ENCODE measurements at regions not wholly inside any gene's neighbourhood (a gene's known extent, or its start where the extent isn't known, plus 50 kb on each side); places are given as distances from the start of the nearest gene placed in this dataset.
"Not testable (repeated sequence)": the region's sequence is repeated elsewhere in the genome, so short reads cannot be mapped to it uniquely, and the experiment has no call there.

DNA sequence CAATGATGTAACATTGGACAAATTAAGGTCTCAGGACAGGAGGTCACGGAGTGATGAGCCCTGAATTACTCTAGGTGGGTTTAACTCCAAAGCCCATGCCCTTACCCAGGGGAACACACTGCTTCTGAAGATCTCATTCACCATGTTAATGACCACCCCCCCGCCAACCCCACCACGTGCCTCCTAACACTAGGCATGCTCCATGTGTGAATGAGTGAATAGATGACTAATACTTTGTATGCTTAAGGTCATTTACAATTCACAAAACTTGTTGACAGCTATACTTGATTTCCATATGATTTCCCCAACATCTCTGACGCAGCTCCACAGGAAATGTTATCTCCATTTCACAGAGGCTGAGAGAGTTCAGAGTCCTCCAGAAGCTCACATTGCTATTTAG lies 184.9 kb downstream of the ZNF92 start:
- DNase-seq (ENCODE audit: low spot score); H3K27ac Mint-ChIP-seq (ENCODE audit: unreplicated experiment); H3K36me3 Mint-ChIP-seq (ENCODE audit: low read depth, unreplicated experiment); H3K9me3 Mint-ChIP-seq (ENCODE audit: unreplicated experiment); H3K4me1 Mint-ChIP-seq (ENCODE audit: unreplicated experiment); H3K27me3 Mint-ChIP-seq (ENCODE audit: unreplicated experiment); H3K4me3 Mint-ChIP-seq (ENCODE audit: unreplicated experiment): not testable (repeated sequence)

DNA sequence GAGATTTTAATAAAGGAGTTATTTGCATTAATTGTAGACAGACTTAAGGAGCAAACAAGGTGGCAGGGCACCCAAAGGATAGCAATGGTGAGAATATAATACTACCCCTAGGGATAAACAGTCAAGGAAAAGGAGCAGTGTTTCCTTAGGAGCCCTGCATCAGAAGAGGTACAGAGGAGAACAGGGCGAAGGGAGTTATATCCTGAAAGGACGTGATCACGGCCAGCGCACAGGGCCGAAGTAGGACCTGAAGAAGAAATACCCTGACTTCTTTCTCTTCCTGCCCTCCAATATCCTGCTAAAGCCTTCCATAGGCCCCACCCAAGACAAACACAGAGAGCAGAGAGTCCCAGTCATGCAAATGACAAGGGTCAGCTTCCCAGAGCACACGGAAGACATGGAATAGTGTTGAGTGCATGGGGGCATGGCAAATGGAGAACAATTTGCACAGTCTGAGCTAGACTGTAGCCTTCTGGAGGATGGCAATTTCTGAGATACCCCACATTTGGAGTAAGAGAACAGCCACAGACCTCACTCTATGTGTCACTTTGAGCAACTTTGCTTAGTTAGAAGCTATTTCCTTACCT lies 188.2 kb downstream of the ZNF92 start:
- H3K4me3 Mint-ChIP-seq (ENCODE audit: unreplicated experiment); H3K36me3 Mint-ChIP-seq (ENCODE audit: low read depth, unreplicated experiment): not testable (repeated sequence)

DNA sequence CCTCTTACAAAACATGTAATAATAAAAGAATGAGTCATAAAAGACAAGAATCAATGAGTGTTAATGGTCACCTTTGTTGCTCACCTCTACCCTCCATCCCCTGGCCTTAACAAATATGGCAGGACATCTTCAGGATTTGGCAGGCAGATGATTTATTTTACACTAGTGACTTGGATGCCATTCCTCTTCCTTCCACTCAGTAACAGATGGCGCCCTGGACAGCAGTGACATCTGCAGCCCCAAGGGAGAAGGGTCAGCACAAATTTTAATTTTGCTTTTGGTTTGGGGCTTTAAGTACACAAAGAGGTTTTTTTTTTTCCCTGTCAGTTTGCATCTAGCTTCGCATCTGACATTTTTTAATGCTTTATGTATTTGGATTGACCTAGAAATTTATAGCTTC lies 188.9 kb downstream of the ZNF92 start:
- not testable (repeated sequence) for H3K4me1 Mint-ChIP-seq (ENCODE audit: unreplicated experiment); H3K27me3 Mint-ChIP-seq (ENCODE audit: unreplicated experiment); H3K9me3 Mint-ChIP-seq (ENCODE audit: unreplicated experiment); H3K4me3 Mint-ChIP-seq (ENCODE audit: unreplicated experiment); H3K27ac Mint-ChIP-seq (ENCODE audit: unreplicated experiment); H3K36me3 Mint-ChIP-seq (ENCODE audit: low read depth, unreplicated experiment)
- DNase-seq (ENCODE audit: low spot score): peak; percentile 41

More for the DNA sequence above, 188.2 kb downstream of the ZNF92 start:
- H3K9me3 Mint-ChIP-seq (ENCODE audit: unreplicated experiment); H3K4me1 Mint-ChIP-seq (ENCODE audit: unreplicated experiment); H3K27ac Mint-ChIP-seq (ENCODE audit: unreplicated experiment); DNase-seq (ENCODE audit: low spot score); H3K27me3 Mint-ChIP-seq (ENCODE audit: unreplicated experiment): not testable (repeated sequence)

DNA sequence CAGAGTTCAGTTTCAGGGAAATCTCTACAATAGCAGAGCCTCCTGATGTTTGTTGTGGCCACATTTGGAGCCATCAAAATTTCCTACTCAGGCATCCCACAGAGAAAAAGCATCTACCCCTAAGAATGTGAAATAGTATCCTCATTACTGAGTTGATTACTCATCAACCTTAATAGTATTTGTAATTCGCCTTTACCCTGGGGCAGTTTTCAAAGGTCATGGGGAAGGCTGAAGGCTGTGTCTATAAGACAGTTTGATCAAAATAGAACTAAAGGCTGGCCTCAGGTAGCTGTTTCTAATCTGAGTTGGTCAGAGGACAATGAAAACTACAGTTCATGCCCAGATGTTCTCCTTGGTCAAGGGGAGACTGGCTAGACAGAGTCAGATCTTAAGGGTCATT lies 189.7 kb downstream of the ZNF92 start:
- not testable (repeated sequence) for H3K4me1 Mint-ChIP-seq (ENCODE audit: unreplicated experiment); H3K36me3 Mint-ChIP-seq (ENCODE audit: low read depth, unreplicated experiment); DNase-seq (ENCODE audit: low spot score); H3K4me3 Mint-ChIP-seq (ENCODE audit: unreplicated experiment); H3K27ac Mint-ChIP-seq (ENCODE audit: unreplicated experiment); H3K27me3 Mint-ChIP-seq (ENCODE audit: unreplicated experiment); H3K9me3 Mint-ChIP-seq (ENCODE audit: unreplicated experiment)

DNA sequence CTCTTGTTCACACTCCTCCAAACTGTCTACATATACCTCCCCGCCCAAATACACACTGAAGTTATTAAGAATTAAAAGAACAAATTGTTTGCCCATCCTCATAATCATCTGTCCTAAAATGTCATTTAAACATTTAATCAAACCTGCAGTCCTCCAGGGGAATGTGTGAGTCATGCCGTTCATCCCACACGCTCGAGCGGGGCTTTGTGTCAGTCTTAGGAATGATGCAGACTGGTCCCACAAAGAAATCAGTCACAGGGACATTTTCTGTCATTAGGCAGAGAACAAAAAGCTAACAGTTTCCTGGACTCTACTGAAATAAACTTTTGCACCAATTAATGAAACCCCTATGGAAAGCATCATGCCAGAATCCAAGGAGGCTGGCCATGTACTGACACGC lies 194.6 kb downstream of the ZNF92 start:
- not testable (repeated sequence) for H3K4me1 Mint-ChIP-seq (ENCODE audit: unreplicated experiment); H3K36me3 Mint-ChIP-seq (ENCODE audit: low read depth, unreplicated experiment); H3K4me3 Mint-ChIP-seq (ENCODE audit: unreplicated experiment); H3K9me3 Mint-ChIP-seq (ENCODE audit: unreplicated experiment); H3K27me3 Mint-ChIP-seq (ENCODE audit: unreplicated experiment); DNase-seq (ENCODE audit: low spot score); H3K27ac Mint-ChIP-seq (ENCODE audit: unreplicated experiment)

DNA sequence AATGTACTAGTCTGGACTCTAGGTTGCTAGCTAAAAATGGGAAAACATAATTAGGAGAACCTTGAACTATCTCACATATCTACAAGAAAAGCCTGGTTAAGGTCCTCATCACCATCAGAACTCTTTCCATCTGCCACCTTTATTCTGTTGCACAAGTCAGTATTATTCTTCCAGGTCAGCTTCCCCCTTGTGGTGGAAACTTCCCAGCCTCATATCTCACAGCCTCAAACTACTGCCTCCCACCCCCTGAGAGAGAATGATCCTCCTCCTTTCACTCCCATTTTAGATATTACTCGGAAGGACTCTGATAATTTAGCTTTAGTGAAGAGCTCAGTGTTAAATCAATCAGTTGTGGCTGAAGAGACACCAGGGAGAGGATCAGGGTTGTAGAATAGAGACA lies 197.3 kb downstream of the ZNF92 start:
- not testable (repeated sequence) for H3K4me1 Mint-ChIP-seq (ENCODE audit: unreplicated experiment); H3K4me3 Mint-ChIP-seq (ENCODE audit: unreplicated experiment); DNase-seq (ENCODE audit: low spot score); H3K9me3 Mint-ChIP-seq (ENCODE audit: unreplicated experiment); H3K27ac Mint-ChIP-seq (ENCODE audit: unreplicated experiment); H3K27me3 Mint-ChIP-seq (ENCODE audit: unreplicated experiment); H3K36me3 Mint-ChIP-seq (ENCODE audit: low read depth, unreplicated experiment)

DNA sequence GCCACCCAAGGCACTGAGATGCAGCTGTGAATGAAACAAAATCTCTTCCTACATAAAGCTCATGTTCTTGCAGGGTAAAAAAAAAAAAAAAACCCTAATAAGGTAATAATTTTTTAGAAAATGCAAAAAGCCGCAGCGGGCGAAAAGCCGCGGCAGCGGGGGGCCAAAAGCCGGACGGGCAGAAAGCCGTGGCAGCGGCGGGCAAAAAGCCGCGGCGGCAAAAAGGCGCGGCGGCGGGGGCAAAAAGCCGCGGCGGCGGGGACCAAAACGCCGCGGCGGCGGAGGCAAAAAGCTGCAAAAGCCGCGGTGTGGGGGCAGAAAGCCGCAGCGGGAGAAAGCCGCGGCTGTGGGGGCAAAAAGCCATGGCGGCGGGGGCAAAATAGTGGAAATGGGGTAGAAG lies 198.9 kb downstream of the ZNF92 start:
- H3K36me3 Mint-ChIP-seq (ENCODE audit: low read depth, unreplicated experiment); H3K9me3 Mint-ChIP-seq (ENCODE audit: unreplicated experiment); H3K27me3 Mint-ChIP-seq (ENCODE audit: unreplicated experiment); H3K27ac Mint-ChIP-seq (ENCODE audit: unreplicated experiment); H3K4me3 Mint-ChIP-seq (ENCODE audit: unreplicated experiment); H3K4me1 Mint-ChIP-seq (ENCODE audit: unreplicated experiment): not testable (repeated sequence)
- DNase-seq (ENCODE audit: low spot score): peak; percentile 11

DNA sequence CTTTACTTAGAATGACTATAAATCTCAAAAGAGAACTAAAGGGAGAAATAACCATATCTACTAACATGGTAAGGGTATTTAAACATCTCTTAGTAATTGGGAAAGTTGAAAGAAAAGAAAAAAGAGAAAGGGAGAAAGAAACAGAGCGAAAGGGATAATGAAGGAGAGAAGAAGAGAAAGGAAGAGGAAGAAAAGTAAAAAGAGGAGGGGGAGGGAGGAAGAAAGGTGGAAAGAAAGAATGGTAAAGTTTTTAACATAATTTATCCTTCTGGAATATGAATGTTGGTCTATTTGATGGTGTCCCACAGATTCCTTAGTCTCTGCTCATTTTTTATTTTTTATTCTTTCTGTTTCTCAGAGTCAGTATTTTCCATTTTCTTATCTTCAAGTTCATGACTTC lies 202.7 kb downstream of the ZNF92 start:
- not testable (repeated sequence) for DNase-seq (ENCODE audit: low spot score); H3K27me3 Mint-ChIP-seq (ENCODE audit: unreplicated experiment); H3K27ac Mint-ChIP-seq (ENCODE audit: unreplicated experiment); H3K36me3 Mint-ChIP-seq (ENCODE audit: low read depth, unreplicated experiment); H3K9me3 Mint-ChIP-seq (ENCODE audit: unreplicated experiment); H3K4me3 Mint-ChIP-seq (ENCODE audit: unreplicated experiment); H3K4me1 Mint-ChIP-seq (ENCODE audit: unreplicated experiment)

DNA sequence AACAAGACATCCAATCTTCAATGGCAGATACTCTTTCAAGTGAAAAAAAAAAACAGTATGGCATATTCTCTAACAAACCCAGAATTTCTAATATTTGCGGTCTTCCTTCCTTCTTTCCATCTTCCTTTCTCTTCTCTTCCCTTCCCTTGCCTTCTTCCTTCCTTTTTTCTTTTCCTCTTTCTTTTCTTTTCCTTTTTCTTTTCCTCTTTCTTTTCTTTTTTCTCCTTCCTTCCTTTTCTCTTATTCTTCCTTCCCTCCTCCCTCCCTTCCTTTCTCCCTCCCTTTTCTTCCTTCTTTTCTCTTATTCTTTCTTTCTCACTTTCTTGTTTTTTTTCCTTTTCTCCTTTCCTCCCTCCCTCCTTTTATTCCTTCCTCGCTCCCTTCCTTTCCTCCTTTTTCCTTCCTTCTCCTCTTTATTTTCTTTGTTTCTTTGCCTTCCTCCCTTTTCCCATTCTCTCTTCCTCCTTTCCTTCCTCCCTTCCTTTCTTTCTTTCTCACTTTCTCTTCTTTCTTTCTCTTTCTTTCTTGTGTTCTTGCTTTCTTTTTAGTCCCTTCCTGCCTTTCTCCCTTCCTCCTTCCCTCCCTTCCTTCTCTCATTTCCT lies 209.0 kb downstream of the ZNF92 start:
- H3K27ac Mint-ChIP-seq (ENCODE audit: unreplicated experiment); DNase-seq (ENCODE audit: low spot score); H3K4me3 Mint-ChIP-seq (ENCODE audit: unreplicated experiment); H3K9me3 Mint-ChIP-seq (ENCODE audit: unreplicated experiment); H3K27me3 Mint-ChIP-seq (ENCODE audit: unreplicated experiment); H3K4me1 Mint-ChIP-seq (ENCODE audit: unreplicated experiment); H3K36me3 Mint-ChIP-seq (ENCODE audit: low read depth, unreplicated experiment): not testable (repeated sequence)

DNA sequence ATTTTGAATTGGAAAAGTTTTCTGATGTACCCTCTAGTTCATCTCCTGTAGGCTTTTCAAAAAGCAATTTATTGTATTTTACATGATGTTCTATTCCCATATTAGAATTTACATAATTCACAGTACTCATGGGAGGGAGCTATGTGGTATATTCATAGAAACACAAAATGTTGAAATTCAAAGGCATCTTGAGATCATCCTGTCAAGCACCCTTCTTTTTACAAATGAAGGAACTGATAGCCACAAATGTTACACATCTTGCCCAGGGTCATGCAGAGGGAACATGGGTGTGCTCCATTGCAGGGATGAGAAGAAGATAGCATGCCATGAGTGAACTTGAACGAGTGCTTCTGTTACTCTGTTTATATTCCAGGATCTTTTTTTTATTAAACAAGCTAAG lies 228.8 kb downstream of the ZNF92 start:
- H3K27ac Mint-ChIP-seq (ENCODE audit: unreplicated experiment); H3K27me3 Mint-ChIP-seq (ENCODE audit: unreplicated experiment); H3K4me3 Mint-ChIP-seq (ENCODE audit: unreplicated experiment): not testable (repeated sequence)

More for the DNA sequence above, 228.8 kb downstream of the ZNF92 start:
- H3K4me1 Mint-ChIP-seq (ENCODE audit: unreplicated experiment); H3K36me3 Mint-ChIP-seq (ENCODE audit: low read depth, unreplicated experiment); H3K9me3 Mint-ChIP-seq (ENCODE audit: unreplicated experiment); DNase-seq (ENCODE audit: low spot score): not testable (repeated sequence)
